B cell (primary cell): ENCODE measurements at regions not wholly inside any gene's neighbourhood (a gene's known extent, or its start where the extent isn't known, plus 50 kb on each side); places are given as distances from the start of the nearest gene placed in this dataset.

Experiments
- CTCF ChIP-seq: fragments of 200-600 bp; IDR thresholded peaks from one replicate; pipeline ENCODE4 v1.8.0; 2022; ENCODE audit warnings: antibody characterized with exemption, mild to moderate bottlenecking
- EZH2 ChIP-seq: IDR thresholded peaks from 2 replicates; pipeline ENCODE4 v1.6.1; 2012; ENCODE audit warnings: borderline replicate concordance, low read depth, mild to moderate bottlenecking, moderate library complexity, low read length; ENCODE audit not compliant: insufficient read depth, poor library complexity, severe bottlenecking

DNA sequence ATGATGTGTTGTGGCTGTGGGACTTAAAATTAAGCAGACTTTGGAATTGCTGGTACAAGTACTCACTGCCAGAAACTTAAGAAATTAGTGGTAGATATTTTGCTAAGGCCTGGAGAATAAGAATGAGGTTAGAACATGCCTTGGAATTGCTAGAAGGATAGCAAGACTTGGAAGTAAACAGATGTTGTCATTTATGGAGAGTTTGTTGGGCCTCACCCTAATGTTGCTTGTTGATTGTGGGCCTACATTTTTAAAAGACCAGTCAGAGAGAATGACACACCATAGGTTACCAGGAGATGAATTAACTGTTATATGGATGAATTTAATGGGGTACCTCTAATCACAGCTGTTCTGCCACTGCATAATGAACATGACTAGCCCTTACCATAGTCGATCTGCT, 120.1 kb upstream of the GAS1 start:
- TF ChIP-seq CTCF (no peak), EZH2 (no peak)
